Endodermal cell (in vitro differentiated cells): ENCODE measurements at regions not wholly inside any gene's neighbourhood (a gene's known extent, or its start where the extent isn't known, plus 50 kb on each side); places are given as distances from the start of the nearest gene placed in this dataset.

Source experiments
- DNase-seq: peaks from one replicate; pipeline ENCODE4 v3.0.0-alpha.2; 2017
- H3K27ac ChIP-seq: 2 replicates; pipeline ENCODE4 v1.5.1; 2013; ENCODE audit warnings: mild to moderate bottlenecking, low read depth, low read length, moderate library complexity
- H3K27me3 ChIP-seq: 2 replicates; pipeline ENCODE4 v1.6.1; 2013; ENCODE audit warnings: mild to moderate bottlenecking, low read length, moderate library complexity; ENCODE audit not compliant: insufficient read depth, control insufficient read depth, poor library complexity, severe bottlenecking
- H3K36me3 ChIP-seq: 2 replicates; pipeline ENCODE4 v1.7.0; 2013; ENCODE audit warnings: mild to moderate bottlenecking, low read length, moderate library complexity; ENCODE audit not compliant: control insufficient read depth, insufficient read depth
- H3K4me1 ChIP-seq: one replicate; pipeline ENCODE4 v1.7.0; 2013; ENCODE audit warnings: low read length; ENCODE audit not compliant: control insufficient read depth, insufficient read depth
- H3K4me3 ChIP-seq: 2 replicates; pipeline ENCODE4 v1.5.1; 2013; ENCODE audit warnings: mild to moderate bottlenecking, low read length, moderate library complexity
- H3K9ac ChIP-seq: 2 replicates; pipeline ENCODE4 v1.6.1; 2013; ENCODE audit warnings: mild to moderate bottlenecking, low read length, moderate library complexity; ENCODE audit not compliant: poor library complexity, severe bottlenecking; ENCODE audit errors: extremely low read depth
- H3K9me3 ChIP-seq: 2 replicates; pipeline ENCODE4 v1.6.1; 2013; ENCODE audit warnings: mild to moderate bottlenecking, low read length, moderate library complexity; ENCODE audit not compliant: control insufficient read depth
- H3K27ac Mint-ChIP-seq: 2 replicates; pipeline ENCODE4 v1.8.0; 2020; ENCODE audit warnings: mixed read lengths
- H3K27me3 Mint-ChIP-seq: 2 replicates; pipeline ENCODE4 v1.8.0; 2021; ENCODE audit warnings: mild to moderate bottlenecking, mixed read lengths; ENCODE audit not compliant: insufficient read depth
- H3K36me3 Mint-ChIP-seq: 2 replicates; pipeline ENCODE4 v1.8.0; 2020; ENCODE audit warnings: low read depth, mixed read lengths
- H3K4me1 Mint-ChIP-seq: 2 replicates; pipeline ENCODE4 v1.8.0; 2020; ENCODE audit warnings: mixed read lengths
- H3K4me3 Mint-ChIP-seq: 2 replicates; pipeline ENCODE4 v1.8.0; 2020; ENCODE audit warnings: mild to moderate bottlenecking, moderate library complexity, mixed read lengths
- H3K9me3 Mint-ChIP-seq: 2 replicates; pipeline ENCODE4 v1.8.0; 2020; ENCODE audit warnings: mild to moderate bottlenecking, mixed read lengths
- CTCF ChIP-seq: fragments of 200-600 bp; sonication (generic); conservative IDR thresholded peaks from 2 replicates; pipeline ENCODE4 v1.5.0; 2021; ENCODE audit warnings: antibody characterized with exemption, mild to moderate bottlenecking
- WGBS, 2 experiments: methylation state at CpG; one replicate each; pipeline versions ENCODE4 v1.1.5 to v1.1.7; 2013; ENCODE audit warnings: missing lambda C conversion rate in 2 of 2, mixed read lengths in 1 of 2; ENCODE audit not compliant: insufficient coverage in 1 of 2, insufficient read length in 1 of 2; 5-methylcytosine and 5-hydroxymethylcytosine counted together

GRCh38 chr5:120405286-120405864 lies 58.7 kb upstream of the PRR16 start:
- DNase-seq: no peak
- Mint-ChIP-seq H3K36me3 (peaks cover 12% of the 10 kb centered on the region), H3K4me3 (no peak overlapping the region), H3K27ac (no peak overlapping the region), H3K9me3 (peaks cover 32% of the 10 kb centered on the region), H3K4me1 (peaks cover 8% of the 10 kb centered on the region), H3K27me3 (no peaks in the 10 kb centered on the region)
- WGBS, 2 experiments: 86% methylated on average over 1 of the region's 1 CpG; no CpG with 5 or more reads in 1 of the 2 experiments
- H3K4me3 ChIP-seq: peak overlapping the region; percentile 43
- no peaks in the 10 kb centered on the region for H3K36me3 ChIP-seq
- no peak for TF ChIP-seq CTCF
- peaks cover 34% of the 10 kb centered on the region for H3K9me3 ChIP-seq
- H3K27me3 ChIP-seq: no peaks in the 10 kb centered on the region
- H3K27ac ChIP-seq: no peak overlapping the region
- no peak overlapping the region for H3K9ac ChIP-seq
- no peaks in the 10 kb centered on the region for H3K4me1 ChIP-seq

GRCh38 chr5:120405923-120406322 lies 58.2 kb upstream of the PRR16 start:
- Histone ChIP-seq H3K36me3 (no peaks in the 10 kb centered on the region), H3K4me3 (no peak overlapping the region), H3K4me1 (no peaks in the 10 kb centered on the region), H3K9me3 (peaks cover 31% of the 10 kb centered on the region), H3K27me3 (no peaks in the 10 kb centered on the region), H3K27ac (no peak overlapping the region), H3K9ac (no peak overlapping the region)
- no peak for DNase-seq
- H3K27me3 Mint-ChIP-seq: no peaks in the 10 kb centered on the region
- H3K27ac Mint-ChIP-seq: no peak overlapping the region
- peaks cover 32% of the 10 kb centered on the region for H3K9me3 Mint-ChIP-seq
- H3K36me3 Mint-ChIP-seq: peaks cover 12% of the 10 kb centered on the region
- H3K4me3 Mint-ChIP-seq: no peak overlapping the region
- peaks cover 8% of the 10 kb centered on the region for H3K4me1 Mint-ChIP-seq
- TF ChIP-seq CTCF: no peak

GRCh38 chr5:120413686-120414085 lies 50.4 kb upstream of the PRR16 start:
- H3K36me3 Mint-ChIP-seq: no peaks in the 10 kb centered on the region
- H3K4me1 Mint-ChIP-seq: no peaks in the 10 kb centered on the region
- no peak overlapping the region for H3K4me3 ChIP-seq
- peaks cover 14% of the 10 kb centered on the region for H3K9me3 ChIP-seq
- no peaks in the 10 kb centered on the region for H3K27me3 ChIP-seq
- peaks cover 15% of the 10 kb centered on the region for H3K9me3 Mint-ChIP-seq
- TF ChIP-seq CTCF: no peak
- H3K9ac ChIP-seq: no peak overlapping the region
- H3K4me3 Mint-ChIP-seq: no peak overlapping the region
- no peaks in the 10 kb centered on the region for H3K27me3 Mint-ChIP-seq
- H3K36me3 ChIP-seq: no peaks in the 10 kb centered on the region
- 89% methylated on average over 1 of the region's 3 CpGs; no CpG with 5 or more reads in 1 of the 2 experiments for WGBS, 2 experiments
- H3K4me1 ChIP-seq: no peaks in the 10 kb centered on the region
- no peak for DNase-seq
- H3K27ac ChIP-seq: no peak overlapping the region
- no peak overlapping the region for H3K27ac Mint-ChIP-seq
